Subcutaneous abdominal adipose tissue (tissue), 5 donors: ENCODE measurements at regions not wholly inside any gene's neighbourhood (a gene's known extent, or its start where the extent isn't known, plus 50 kb on each side); places are given as distances from the start of the nearest gene placed in this dataset.

ENCODE experiments used
- H3K27ac ChIP-seq: one replicate; pipeline ENCODE4 v1.7.0; 2013; ENCODE audit warnings: low read depth, mild to moderate bottlenecking, inconsistent platforms, low read length, moderate library complexity
- H3K27me3 ChIP-seq, 5 donors: one replicate each; pipeline ENCODE4 v1.7.0; 2013; ENCODE audit warnings: low read length in 5 of 5, inconsistent platforms in 1 of 5; ENCODE audit not compliant: control insufficient read depth in 5 of 5, insufficient read depth in 4 of 5
- H3K36me3 ChIP-seq, 5 donors: one replicate each; pipeline ENCODE4 v1.7.0; 2013; ENCODE audit warnings: low read length in 5 of 5; ENCODE audit not compliant: control insufficient read depth in 5 of 5, insufficient read depth in 5 of 5
- H3K4me1 ChIP-seq, 5 donors: one replicate each; pipeline ENCODE4 v1.7.0; 2013; ENCODE audit warnings: low read length in 5 of 5, mild to moderate bottlenecking in 3 of 5, moderate library complexity in 1 of 5; ENCODE audit not compliant: control insufficient read depth in 5 of 5, insufficient read depth in 5 of 5
- H3K4me3 ChIP-seq, 5 donors: one replicate each; pipeline ENCODE4 v1.7.0; 2013; ENCODE audit warnings: low read length in 5 of 5, low read depth in 1 of 5
- H3K9ac ChIP-seq, 5 donors: one replicate each; pipeline ENCODE4 v1.7.0; 2013; ENCODE audit warnings: low read length in 5 of 5, mild to moderate bottlenecking in 4 of 5, moderate library complexity in 3 of 5
- H3K9me3 ChIP-seq, 5 donors: one replicate each; pipeline ENCODE4 v1.7.0; 2013; ENCODE audit warnings: low read length in 5 of 5; ENCODE audit not compliant: control insufficient read depth in 5 of 5
- donor health status: healthy.
- donor health status: healthy.
- donor health status: healthy.
- donor health status: healthy.
- donor health status: healthy.

DNA sequence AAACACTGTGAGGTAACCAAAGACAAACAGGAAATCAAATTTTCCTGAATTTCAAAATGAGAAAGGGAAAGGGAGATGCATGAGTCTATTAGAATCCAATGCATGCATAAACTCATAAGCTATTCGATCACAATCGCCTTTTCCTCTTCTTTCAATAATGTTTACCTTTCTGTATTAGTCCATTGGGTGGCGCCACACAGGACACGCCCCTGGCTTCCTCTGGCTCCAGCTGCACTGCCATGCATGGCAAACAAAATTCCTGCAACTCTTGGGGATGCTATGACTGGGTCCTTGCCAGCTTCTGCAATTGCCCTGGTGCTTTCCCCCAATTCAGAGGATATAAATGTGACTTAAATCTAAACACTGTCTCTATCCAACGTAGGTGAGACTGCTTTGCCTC lies 424.5 kb upstream of the PCDH7 start:
- no peak overlapping the region for H3K4me3 ChIP-seq
- no peaks in the 10 kb centered on the region for H3K27me3 ChIP-seq
- H3K4me1 ChIP-seq = no peaks in the 10 kb centered on the region
- no peak overlapping the region for H3K27ac ChIP-seq
- H3K36me3 ChIP-seq = no peaks in the 10 kb centered on the region
- no peak overlapping the region for H3K9ac ChIP-seq
- peaks cover 0 to 5% (median 0%) of the 10 kb centered on the region in 5 donors for H3K9me3 ChIP-seq

DNA sequence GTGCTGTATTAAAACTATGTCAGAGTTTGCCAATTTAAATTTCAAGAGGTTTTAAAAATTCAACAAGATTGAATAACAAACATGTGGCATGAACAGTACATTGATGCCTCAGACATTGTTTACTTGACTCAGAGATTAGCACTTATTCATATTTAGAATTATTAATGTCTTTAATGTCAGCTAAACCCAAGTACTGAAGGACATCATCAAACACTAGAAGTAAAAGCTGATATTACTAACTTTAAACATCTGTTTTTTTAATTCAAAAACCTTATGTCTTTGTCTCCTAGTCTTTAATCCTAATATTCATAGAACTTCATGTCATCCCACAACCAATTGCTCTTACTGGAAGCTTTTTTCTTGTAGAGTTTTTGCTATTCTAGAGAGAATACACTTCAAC lies 406.2 kb upstream of the PCDH7 start:
- no peak overlapping the region for H3K27ac ChIP-seq
- no peaks in the 10 kb centered on the region for H3K27me3 ChIP-seq
- no peaks in the 10 kb centered on the region for H3K4me1 ChIP-seq
- H3K9me3 ChIP-seq = no peaks in the 10 kb centered on the region
- no peak overlapping the region for H3K9ac ChIP-seq
- no peaks in the 10 kb centered on the region for H3K36me3 ChIP-seq
- no peak overlapping the region for H3K4me3 ChIP-seq

DNA sequence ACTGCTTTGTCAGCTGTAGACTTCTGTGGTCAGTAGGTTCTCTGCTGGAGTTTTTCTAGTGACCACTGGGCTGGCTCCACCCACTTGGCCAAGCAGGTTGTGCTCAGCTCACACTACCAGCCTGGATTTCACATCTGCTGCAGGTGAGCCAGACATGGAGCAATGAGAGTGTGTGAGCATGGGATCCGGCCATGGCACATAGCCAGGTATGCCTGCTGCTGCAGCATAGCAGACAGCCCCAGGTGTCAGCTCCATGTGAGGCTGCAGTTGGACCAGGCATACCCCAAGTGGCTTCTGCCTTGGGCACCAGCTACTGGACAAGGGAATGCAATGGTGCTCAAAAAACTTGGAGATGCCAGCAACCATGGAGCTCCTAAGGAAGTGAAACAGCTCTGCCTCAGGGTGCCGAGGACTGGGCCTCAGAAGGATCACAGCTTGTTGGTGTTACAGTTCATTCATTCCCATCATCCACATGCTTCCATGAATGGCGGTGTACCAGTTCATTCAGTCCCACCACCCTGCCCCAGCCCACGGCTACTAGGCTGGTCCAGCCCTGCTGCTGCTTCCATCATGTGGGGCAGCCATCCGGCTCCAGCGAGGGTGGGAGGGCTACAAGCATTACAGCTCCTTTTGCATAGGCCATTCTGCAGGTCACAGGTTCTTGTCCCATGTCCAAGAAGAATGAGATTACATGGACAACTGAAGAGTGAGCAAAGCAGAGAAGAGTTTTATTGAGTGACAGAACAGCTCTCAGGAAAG lies 389.1 kb upstream of the PCDH7 start:
- Histone ChIP-seq H3K27me3 (no peaks in the 10 kb centered on the region), H3K9me3 (peaks cover 3 to 15% (median 11%) of the 10 kb centered on the region in 5 donors), H3K4me3 (no peak overlapping the region), H3K36me3 (no peaks in the 10 kb centered on the region), H3K9ac (no peak overlapping the region), H3K4me1 (no peaks in the 10 kb centered on the region), H3K27ac (no peak overlapping the region)

DNA sequence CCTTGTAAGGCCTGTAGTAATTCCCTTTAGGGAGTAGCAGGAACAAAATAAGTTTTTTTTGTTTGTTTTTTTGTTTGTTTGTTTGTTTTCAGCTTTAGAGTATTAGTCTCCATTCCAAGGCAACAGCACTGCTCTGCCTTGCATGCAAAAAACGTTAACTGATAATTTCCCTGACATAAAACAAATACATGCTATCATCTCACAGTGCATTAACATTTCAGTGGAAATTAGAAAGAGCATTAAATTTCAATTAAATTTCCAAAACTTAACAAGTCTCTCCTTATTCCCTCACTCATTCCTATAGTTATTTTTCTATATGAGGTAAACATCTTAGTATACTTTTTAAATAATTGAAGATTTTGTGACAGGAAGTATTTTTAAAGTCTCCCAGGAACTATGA lies 378.4 kb upstream of the PCDH7 start:
- Histone ChIP-seq H3K36me3 (no peaks in the 10 kb centered on the region), H3K4me3 (no peak overlapping the region), H3K4me1 (no peaks in the 10 kb centered on the region), H3K9ac (no peak overlapping the region), H3K27me3 (no peaks in the 10 kb centered on the region), H3K27ac (no peak overlapping the region), H3K9me3 (peaks cover 0 to 4% (median 0%) of the 10 kb centered on the region in 5 donors)

DNA sequence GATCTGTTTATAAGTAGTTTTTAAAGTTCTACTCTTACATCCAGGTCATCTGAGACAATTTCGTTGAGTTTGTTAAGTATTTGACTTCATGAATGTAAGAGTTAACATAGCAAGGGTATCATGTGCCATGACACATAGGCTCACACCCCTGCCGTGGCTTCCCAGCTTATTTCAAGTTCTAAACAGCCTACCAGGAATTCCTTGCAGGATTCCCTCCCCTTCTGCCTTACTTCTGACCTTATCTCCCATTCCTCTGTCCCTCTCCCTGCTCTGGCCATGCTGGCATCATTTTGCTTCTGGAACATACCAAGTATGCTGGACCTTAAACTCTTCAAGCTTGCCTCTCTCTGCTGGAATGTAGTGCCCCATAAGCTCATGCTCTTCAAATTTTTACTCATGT lies 369.9 kb upstream of the PCDH7 start:
- no peaks in the 10 kb centered on the region for H3K9me3 ChIP-seq
- H3K4me3 ChIP-seq = no peak overlapping the region
- no peaks in the 10 kb centered on the region for H3K27me3 ChIP-seq
- H3K9ac ChIP-seq = no peak overlapping the region
- no peak overlapping the region for H3K27ac ChIP-seq
- H3K4me1 ChIP-seq = no peaks in the 10 kb centered on the region
- no peaks in the 10 kb centered on the region for H3K36me3 ChIP-seq

DNA sequence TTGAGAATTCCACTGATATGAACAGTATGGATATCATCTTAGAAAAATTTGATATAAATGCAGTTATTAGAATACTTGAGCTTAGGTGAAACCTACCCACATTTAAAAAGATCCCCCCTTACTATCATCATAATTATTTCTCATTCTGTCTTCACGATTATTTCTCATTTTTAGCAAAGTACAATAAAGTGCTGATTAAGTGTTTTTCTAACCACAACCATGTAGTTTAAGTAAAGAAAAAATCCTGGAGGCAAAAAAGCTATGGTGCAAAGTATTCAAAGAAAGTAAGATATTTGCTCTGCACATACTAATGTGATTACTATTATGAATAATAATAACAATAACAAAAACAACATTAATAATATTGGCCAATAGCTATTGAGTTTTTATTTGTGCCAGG lies 365.6 kb upstream of the PCDH7 start:
- H3K9me3 ChIP-seq = peaks cover 0 to 2% (median 0%) of the 10 kb centered on the region in 5 donors
- H3K36me3 ChIP-seq = no peaks in the 10 kb centered on the region
- H3K27me3 ChIP-seq = no peaks in the 10 kb centered on the region
- H3K27ac ChIP-seq = no peak overlapping the region
- no peak overlapping the region for H3K4me3 ChIP-seq
- no peak overlapping the region for H3K9ac ChIP-seq
- no peaks in the 10 kb centered on the region for H3K4me1 ChIP-seq

DNA sequence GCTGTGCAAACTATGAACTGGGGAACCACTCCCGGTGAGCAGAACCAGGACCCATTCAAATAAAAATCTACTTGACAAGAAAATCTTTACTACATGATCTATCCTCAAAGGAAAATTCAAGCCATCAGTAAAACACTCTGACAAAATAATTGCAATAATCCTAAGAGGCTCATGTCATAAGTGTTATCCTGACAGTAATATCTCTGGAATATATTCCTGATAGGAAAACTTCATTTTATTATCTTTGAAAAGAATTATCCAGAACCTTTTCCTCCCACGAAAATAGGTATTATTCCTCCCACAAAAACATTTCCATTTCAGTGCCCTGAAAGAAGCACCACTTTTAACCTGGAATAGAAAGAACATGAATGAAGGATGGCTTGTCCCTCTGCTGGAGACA lies 357.7 kb upstream of the PCDH7 start:
- no peaks in the 10 kb centered on the region for H3K4me1 ChIP-seq
- H3K4me3 ChIP-seq = no peak overlapping the region

DNA sequence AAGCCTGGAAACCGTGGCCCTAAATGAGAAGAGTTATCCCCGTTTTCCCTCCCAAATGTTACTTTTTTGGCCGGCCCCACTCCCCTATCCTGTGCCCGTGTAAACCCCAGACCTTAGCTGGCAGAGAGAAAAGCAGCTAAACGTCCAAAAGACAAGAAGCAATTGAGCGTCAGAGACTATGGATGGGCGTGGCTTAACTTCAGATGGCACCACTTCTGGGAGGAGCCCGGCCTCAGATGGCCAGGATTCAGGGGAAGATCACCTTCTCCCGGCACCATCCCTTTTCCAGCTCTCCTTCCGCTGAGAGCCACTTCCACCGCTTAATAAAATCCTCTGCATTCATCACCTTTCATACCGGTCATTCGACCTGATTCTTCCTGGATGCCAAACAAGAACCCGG lies 350.1 kb upstream of the PCDH7 start:
- H3K4me3 ChIP-seq = no peak overlapping the region
- no peak overlapping the region for H3K9ac ChIP-seq
- H3K36me3 ChIP-seq = no peaks in the 10 kb centered on the region
- H3K4me1 ChIP-seq = no peaks in the 10 kb centered on the region
- H3K27me3 ChIP-seq = no peaks in the 10 kb centered on the region
- H3K9me3 ChIP-seq = no peaks in the 10 kb centered on the region
- H3K27ac ChIP-seq = no peak overlapping the region

More for the DNA sequence above, 357.7 kb upstream of the PCDH7 start:
- no peak overlapping the region for H3K27ac ChIP-seq
- H3K36me3 ChIP-seq = no peaks in the 10 kb centered on the region
- H3K27me3 ChIP-seq = no peaks in the 10 kb centered on the region
- H3K9me3 ChIP-seq = peaks cover 0 to 2% (median 0%) of the 10 kb centered on the region in 5 donors
- no peak overlapping the region for H3K9ac ChIP-seq

DNA sequence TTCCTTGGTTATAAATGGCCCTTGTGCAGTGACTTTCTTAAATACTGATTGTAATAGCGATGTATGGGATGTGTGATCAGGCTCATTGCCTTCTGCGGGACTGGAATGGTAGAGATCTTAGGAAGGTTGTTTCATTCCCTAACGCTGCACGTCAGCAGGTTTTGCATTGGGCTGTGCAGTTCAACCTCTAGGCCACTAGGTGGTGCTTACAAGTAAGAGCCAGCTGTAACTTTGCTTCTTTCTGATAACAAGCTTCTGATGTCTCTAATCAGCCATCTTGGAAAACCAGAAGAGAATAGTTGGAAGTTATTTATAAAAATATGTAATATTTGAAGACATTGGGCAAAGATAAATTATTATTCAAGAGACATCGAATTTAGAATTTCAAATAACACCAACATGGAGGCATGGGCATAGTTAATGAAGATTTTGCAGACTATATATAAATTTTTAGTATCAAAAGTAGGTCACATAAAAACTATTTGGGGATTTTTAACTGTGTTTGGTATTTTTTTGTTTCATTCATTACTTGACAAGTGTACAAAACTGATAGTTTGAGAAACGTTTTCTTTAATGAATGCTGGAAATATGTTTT lies 339.7 kb upstream of the PCDH7 start:
- Histone ChIP-seq H3K4me1 (no peaks in the 10 kb centered on the region), H3K9me3 (no peaks in the 10 kb centered on the region), H3K27ac (no peak overlapping the region), H3K27me3 (no peaks in the 10 kb centered on the region), H3K36me3 (no peaks in the 10 kb centered on the region), H3K4me3 (no peak overlapping the region), H3K9ac (no peak overlapping the region)

DNA sequence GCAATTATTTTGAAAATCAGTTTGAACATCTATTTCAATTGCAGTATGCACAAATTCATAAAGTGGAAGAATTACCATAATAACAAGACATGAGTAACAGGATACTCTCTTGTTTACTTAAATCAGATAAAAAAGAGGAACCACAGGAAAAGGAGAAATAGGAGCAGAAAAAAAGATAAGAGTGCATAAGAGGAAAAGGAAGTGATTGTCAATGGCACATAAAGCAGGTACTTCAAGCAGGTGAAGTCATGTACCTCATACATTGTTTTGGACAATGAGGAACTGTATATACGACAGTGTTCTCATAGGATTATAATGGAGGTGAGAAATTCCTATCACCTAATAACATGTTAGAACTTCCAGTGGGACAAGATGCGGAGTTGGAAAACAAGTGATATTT lies 334.5 kb upstream of the PCDH7 start:
- Histone ChIP-seq H3K9ac (no peak overlapping the region), H3K36me3 (no peaks in the 10 kb centered on the region), H3K27ac (no peak overlapping the region), H3K4me1 (no peaks in the 10 kb centered on the region), H3K4me3 (no peak overlapping the region), H3K27me3 (no peaks in the 10 kb centered on the region), H3K9me3 (no peaks in the 10 kb centered on the region)
